SK-N-SH (cell line): ENCODE measurements at regions not wholly inside any gene's neighbourhood (a gene's known extent, or its start where the extent isn't known, plus 50 kb on each side); places are given as distances from the start of the nearest gene placed in this dataset.

Experiments used
- CTCF ChIP-seq: fragments of 200-600 bp; sonication (generic); IDR thresholded peaks from 2 replicates; pipeline ENCODE4 v1.6.1; 2017; ENCODE audit warnings: antibody characterized with exemption, mild to moderate bottlenecking, moderate library complexity
- FOXM1 ChIP-seq: IDR thresholded peaks from 2 replicates; pipeline ENCODE4 v1.4.0; 2012; ENCODE audit warnings: low read depth, mild to moderate bottlenecking
- JUND ChIP-seq: IDR thresholded peaks from 2 replicates; pipeline ENCODE4 v1.4.0; 2012
- MAX ChIP-seq: IDR thresholded peaks from 2 replicates; pipeline ENCODE4 v1.4.0; 2012; ENCODE audit warnings: low read depth
- POLR2AphosphoS5 ChIP-seq: IDR thresholded peaks from 2 replicates; pipeline ENCODE4 v1.6.1; 2012; ENCODE audit warnings: low read depth, low read length
- RAD21 ChIP-seq: IDR thresholded peaks from 2 replicates; pipeline ENCODE4 v1.6.1; 2012; ENCODE audit warnings: mild to moderate bottlenecking, low read length
- RCOR1 ChIP-seq: fragments of 150-350 bp; IDR thresholded peaks from 2 replicates; pipeline ENCODE4 v1.6.1; 2017; ENCODE audit warnings: antibody characterized with exemption, low read length
- SIN3A ChIP-seq: IDR thresholded peaks from 2 replicates; pipeline ENCODE4 v1.6.1; 2012; ENCODE audit warnings: low read depth, mild to moderate bottlenecking, low read length, moderate library complexity, borderline replicate concordance
- TEAD4 ChIP-seq: IDR thresholded peaks from 2 replicates; pipeline ENCODE4 v1.4.0; 2012; ENCODE audit warnings: mild to moderate bottlenecking, borderline replicate concordance; ENCODE audit not compliant: insufficient read depth

GRCh38 chr3:178079966-178080365, 456.3 kb upstream of the KCNMB2 start:
- TF ChIP-seq CTCF (no peak), TEAD4 (no peak), POLR2AphosphoS5 (no peak), RCOR1 (no peak), SIN3A (no peak), RAD21 (no peak), FOXM1 (no peak), JUND (no peak), MAX (no peak)
